NB4 (cell line): ENCODE measurements at regions not wholly inside any gene's neighbourhood (a gene's known extent, or its start where the extent isn't known, plus 50 kb on each side); places are given as distances from the start of the nearest gene placed in this dataset.

ENCODE experiments used
- POLR2A ChIP-seq: IDR thresholded peaks from 2 replicates; pipeline ENCODE4 v1.6.1; 2011; ENCODE audit warnings: mild to moderate bottlenecking; ENCODE audit not compliant: insufficient read length; ENCODE audit errors: extremely low read depth
- TF ChIP-seq, protein P1 (sequence below): IDR thresholded peaks from one replicate; pipeline ENCODE4 v1.5.1; 2012; ENCODE audit warnings: low read depth, low read length

DNA sequence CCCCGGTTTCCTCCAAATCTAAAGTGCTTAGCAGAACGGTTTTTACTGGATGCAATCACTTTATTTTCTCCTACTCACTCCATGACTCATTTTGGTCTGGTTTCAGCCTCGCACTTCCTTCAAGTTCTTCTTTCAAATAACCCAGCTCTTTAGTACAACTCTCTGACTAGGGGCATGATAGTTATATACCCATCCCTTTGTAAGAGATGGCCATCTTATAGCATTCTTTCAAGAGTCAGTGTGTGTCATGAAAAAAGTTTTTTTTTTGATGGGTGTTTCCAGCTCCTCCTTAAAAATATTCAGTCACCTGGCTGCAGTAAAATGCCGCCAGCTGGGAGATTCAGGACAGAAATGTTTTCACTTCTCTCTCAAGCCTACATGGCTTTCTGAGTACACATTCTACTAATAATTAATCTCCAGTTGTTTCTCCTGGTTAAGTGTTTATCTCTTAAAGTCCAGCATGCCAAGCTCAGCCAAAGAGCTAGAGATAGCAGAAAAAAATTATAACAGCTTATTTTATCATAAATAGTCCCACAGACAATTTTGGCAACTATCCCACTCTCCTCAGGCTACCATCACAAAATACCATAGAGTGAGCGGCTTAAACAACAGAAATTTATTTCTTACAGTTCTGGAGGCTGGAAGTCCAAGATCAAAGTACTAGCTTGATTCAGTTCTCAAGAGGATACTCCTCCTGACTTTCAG is 139.3 kb downstream of the GASK1B start:
- TF ChIP-seq, protein P1, sequence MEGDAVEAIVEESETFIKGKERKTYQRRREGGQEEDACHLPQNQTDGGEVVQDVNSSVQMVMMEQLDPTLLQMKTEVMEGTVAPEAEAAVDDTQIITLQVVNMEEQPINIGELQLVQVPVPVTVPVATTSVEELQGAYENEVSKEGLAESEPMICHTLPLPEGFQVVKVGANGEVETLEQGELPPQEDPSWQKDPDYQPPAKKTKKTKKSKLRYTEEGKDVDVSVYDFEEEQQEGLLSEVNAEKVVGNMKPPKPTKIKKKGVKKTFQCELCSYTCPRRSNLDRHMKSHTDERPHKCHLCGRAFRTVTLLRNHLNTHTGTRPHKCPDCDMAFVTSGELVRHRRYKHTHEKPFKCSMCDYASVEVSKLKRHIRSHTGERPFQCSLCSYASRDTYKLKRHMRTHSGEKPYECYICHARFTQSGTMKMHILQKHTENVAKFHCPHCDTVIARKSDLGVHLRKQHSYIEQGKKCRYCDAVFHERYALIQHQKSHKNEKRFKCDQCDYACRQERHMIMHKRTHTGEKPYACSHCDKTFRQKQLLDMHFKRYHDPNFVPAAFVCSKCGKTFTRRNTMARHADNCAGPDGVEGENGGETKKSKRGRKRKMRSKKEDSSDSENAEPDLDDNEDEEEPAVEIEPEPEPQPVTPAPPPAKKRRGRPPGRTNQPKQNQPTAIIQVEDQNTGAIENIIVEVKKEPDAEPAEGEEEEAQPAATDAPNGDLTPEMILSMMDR: no peak
- no peak for TF ChIP-seq POLR2A
